Esophagus squamous epithelium (tissue), 4 donors: ENCODE measurements at regions not wholly inside any gene's neighbourhood (a gene's known extent, or its start where the extent isn't known, plus 50 kb on each side); places are given as distances from the start of the nearest gene placed in this dataset.

ENCODE experiments used
- POLR2A ChIP-seq, 4 donors: fragments of 450-650 bp; IDR thresholded peaks; one replicate each; pipeline ENCODE4 v1.6.1; 2017; ENCODE audit warnings: antibody characterized with exemption in 4 of 4, mild to moderate bottlenecking in 4 of 4, moderate library complexity in 3 of 4
- TF ChIP-seq, protein P1 (sequence below), 6 experiments: fragments of 450-650 bp in 4 of 6; fragments of 200-600 bp in 2 of 6; sonication (generic) in 2 of 6; IDR thresholded peaks; one replicate each; pipeline ENCODE4 v1.5.1; 2016 to 2019; ENCODE audit warnings: antibody characterized with exemption in 6 of 6, mild to moderate bottlenecking in 4 of 6, moderate library complexity in 4 of 6

DNA sequence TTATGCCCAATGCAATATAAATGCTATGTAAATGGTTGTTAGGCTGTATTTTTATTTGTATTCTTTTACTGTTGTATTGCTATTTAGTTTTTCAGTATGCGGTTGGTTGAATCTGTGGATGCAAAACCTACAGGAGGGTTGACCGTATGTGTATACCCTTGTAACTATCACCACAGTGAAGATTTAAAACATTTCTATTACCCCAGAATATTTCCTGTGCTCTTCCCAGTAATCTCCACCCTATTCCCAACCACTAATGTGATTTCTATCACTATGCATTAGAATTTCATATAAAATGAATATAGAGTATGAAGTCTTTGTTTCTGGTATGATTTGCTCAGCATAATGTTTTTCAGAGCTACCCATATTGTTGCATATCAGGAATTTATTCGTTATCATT, 705.0 kb downstream of the MECOM start:
- no peak for TF ChIP-seq POLR2A (IDR thresholded peaks at IDR 0.05)
- TF ChIP-seq, protein P1, sequence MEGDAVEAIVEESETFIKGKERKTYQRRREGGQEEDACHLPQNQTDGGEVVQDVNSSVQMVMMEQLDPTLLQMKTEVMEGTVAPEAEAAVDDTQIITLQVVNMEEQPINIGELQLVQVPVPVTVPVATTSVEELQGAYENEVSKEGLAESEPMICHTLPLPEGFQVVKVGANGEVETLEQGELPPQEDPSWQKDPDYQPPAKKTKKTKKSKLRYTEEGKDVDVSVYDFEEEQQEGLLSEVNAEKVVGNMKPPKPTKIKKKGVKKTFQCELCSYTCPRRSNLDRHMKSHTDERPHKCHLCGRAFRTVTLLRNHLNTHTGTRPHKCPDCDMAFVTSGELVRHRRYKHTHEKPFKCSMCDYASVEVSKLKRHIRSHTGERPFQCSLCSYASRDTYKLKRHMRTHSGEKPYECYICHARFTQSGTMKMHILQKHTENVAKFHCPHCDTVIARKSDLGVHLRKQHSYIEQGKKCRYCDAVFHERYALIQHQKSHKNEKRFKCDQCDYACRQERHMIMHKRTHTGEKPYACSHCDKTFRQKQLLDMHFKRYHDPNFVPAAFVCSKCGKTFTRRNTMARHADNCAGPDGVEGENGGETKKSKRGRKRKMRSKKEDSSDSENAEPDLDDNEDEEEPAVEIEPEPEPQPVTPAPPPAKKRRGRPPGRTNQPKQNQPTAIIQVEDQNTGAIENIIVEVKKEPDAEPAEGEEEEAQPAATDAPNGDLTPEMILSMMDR (IDR thresholded peaks at IDR 0.05): no peak
